Type B pancreatic cell (in vitro differentiated cells): ENCODE measurements at regions not wholly inside any gene's neighbourhood (a gene's known extent, or its start where the extent isn't known, plus 50 kb on each side); places are given as distances from the start of the nearest gene placed in this dataset.

ENCODE experiments used
- DNase-seq: peaks from one replicate; pipeline ENCODE4 v3.0.0; 2021; ENCODE audit warnings: mixed read lengths; ENCODE audit not compliant: unreplicated experiment; ENCODE audit errors: extremely low spot score
- H3K27ac Mint-ChIP-seq: 2 replicates; pipeline ENCODE4 v1.8.0; 2021; ENCODE audit warnings: mild to moderate bottlenecking, mixed read lengths
- H3K27me3 Mint-ChIP-seq: 2 replicates; pipeline ENCODE4 v1.8.0; 2021; ENCODE audit warnings: mixed read lengths
- H3K36me3 Mint-ChIP-seq: 2 replicates; pipeline ENCODE4 v1.8.0; 2021; ENCODE audit warnings: mixed read lengths
- H3K4me1 Mint-ChIP-seq: one replicate; pipeline ENCODE4 v1.8.0; 2021; ENCODE audit warnings: mixed read lengths; ENCODE audit not compliant: unreplicated experiment
- H3K4me3 Mint-ChIP-seq: 2 replicates; pipeline ENCODE4 v1.8.0; 2021; ENCODE audit warnings: mild to moderate bottlenecking, mixed read lengths
- H3K9me3 Mint-ChIP-seq: 2 replicates; pipeline ENCODE4 v1.8.0; 2021; ENCODE audit warnings: mixed read lengths
- TF ChIP-seq, protein P1 (sequence below): fragments of 200-600 bp; sonication (generic); conservative IDR thresholded peaks from 2 replicates; pipeline ENCODE4 v1.5.0; 2021; ENCODE audit warnings: antibody characterized with exemption, mild to moderate bottlenecking

DNA sequence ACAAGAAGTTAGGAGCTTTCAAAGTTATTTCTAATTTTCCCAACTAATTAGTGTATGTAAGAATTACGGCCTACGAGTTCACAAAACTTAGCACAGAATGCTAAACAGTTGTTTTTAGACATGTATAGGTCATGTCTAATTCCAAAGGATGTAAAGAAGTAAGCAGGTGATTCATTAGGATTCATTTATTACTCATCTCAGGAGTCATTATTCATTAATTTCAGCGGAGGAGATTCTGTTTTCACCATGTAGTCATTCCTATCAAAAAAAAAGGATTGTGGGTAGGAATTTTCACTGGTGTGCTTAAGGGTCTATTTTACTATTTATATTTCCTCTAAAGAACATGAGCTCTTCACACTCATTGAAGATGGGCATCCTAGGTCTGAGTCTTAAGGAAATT lies 532.2 kb downstream of the ACTL7B start:
- no peaks in the 10 kb centered on the region for H3K36me3 Mint-ChIP-seq
- TF ChIP-seq, protein P1, sequence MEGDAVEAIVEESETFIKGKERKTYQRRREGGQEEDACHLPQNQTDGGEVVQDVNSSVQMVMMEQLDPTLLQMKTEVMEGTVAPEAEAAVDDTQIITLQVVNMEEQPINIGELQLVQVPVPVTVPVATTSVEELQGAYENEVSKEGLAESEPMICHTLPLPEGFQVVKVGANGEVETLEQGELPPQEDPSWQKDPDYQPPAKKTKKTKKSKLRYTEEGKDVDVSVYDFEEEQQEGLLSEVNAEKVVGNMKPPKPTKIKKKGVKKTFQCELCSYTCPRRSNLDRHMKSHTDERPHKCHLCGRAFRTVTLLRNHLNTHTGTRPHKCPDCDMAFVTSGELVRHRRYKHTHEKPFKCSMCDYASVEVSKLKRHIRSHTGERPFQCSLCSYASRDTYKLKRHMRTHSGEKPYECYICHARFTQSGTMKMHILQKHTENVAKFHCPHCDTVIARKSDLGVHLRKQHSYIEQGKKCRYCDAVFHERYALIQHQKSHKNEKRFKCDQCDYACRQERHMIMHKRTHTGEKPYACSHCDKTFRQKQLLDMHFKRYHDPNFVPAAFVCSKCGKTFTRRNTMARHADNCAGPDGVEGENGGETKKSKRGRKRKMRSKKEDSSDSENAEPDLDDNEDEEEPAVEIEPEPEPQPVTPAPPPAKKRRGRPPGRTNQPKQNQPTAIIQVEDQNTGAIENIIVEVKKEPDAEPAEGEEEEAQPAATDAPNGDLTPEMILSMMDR: no peak
- DNase-seq: no peak
- H3K4me3 Mint-ChIP-seq: no peak overlapping the region
- peaks cover 8% of the 10 kb centered on the region for H3K9me3 Mint-ChIP-seq
- no peak overlapping the region for H3K27ac Mint-ChIP-seq
- no peaks in the 10 kb centered on the region for H3K27me3 Mint-ChIP-seq
- no peaks in the 10 kb centered on the region for H3K4me1 Mint-ChIP-seq

GRCh38 chr9:108322326-108323098 lies 533.3 kb downstream of the ACTL7B start:
- DNase-seq: no peak
- H3K9me3 Mint-ChIP-seq: peaks cover 3% of the 10 kb centered on the region
- H3K4me1 Mint-ChIP-seq: no peaks in the 10 kb centered on the region
- TF ChIP-seq, protein P1: no peak
- H3K36me3 Mint-ChIP-seq: no peaks in the 10 kb centered on the region
- no peak overlapping the region for H3K4me3 Mint-ChIP-seq
- no peaks in the 10 kb centered on the region for H3K27me3 Mint-ChIP-seq
- H3K27ac Mint-ChIP-seq: no peak overlapping the region

DNA sequence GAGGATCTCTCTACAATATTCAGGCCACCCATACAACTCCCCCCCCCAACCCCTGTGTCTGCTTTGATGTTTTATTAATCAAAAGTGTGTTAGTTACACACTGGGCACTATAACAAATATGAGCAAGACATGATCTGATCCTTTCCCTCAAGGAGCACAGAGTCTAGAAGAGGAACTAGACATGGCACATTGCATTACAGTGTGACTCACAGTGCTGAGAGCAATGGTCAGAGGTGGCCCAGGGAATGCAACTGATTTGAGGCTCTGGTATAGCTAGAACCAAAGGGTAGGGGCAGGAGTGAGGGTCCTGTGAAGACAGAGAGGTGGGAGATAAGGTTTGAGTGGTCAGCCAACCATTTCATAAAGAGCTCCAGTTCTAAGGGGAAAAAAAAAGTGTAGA lies 539.2 kb downstream of the ACTL7B start:
- peaks cover 9% of the 10 kb centered on the region for H3K27me3 Mint-ChIP-seq
- no peak overlapping the region for H3K4me3 Mint-ChIP-seq
- no peak for DNase-seq
- H3K4me1 Mint-ChIP-seq: no peaks in the 10 kb centered on the region
- H3K27ac Mint-ChIP-seq: no peak overlapping the region
- no peaks in the 10 kb centered on the region for H3K36me3 Mint-ChIP-seq
- H3K9me3 Mint-ChIP-seq: peaks cover 4% of the 10 kb centered on the region
- TF ChIP-seq, protein P1: no peak

GRCh38 chr9:108316066-108316465 lies 539.7 kb downstream of the ACTL7B start:
- Mint-ChIP-seq H3K36me3 (no peaks in the 10 kb centered on the region), H3K4me3 (no peak overlapping the region), H3K27me3 (peaks cover 13% of the 10 kb centered on the region), H3K9me3 (peaks cover 4% of the 10 kb centered on the region), H3K4me1 (no peaks in the 10 kb centered on the region), H3K27ac (no peak overlapping the region)
- DNase-seq: no peak
- TF ChIP-seq, protein P1: no peak

- TF ChIP-seq, protein P1: no peak
- Mint-ChIP-seq H3K36me3 (no peaks in the 10 kb centered on the region), H3K9me3 (peaks cover 15% of the 10 kb centered on the region), H3K27me3 (peaks cover 23% of the 10 kb centered on the region), H3K27ac (no peak overlapping the region), H3K4me3 (no peak overlapping the region), H3K4me1 (no peaks in the 10 kb centered on the region)
- no peak for DNase-seq
These were observed 544.0 kb downstream of the ACTL7B start for GRCh38 chr9:108311745-108312144.
